PC-3 (cell line): ENCODE measurements at regions not wholly inside any gene's neighbourhood (a gene's known extent, or its start where the extent isn't known, plus 50 kb on each side); places are given as distances from the start of the nearest gene placed in this dataset.
A peak's percentile ranks its signal among the peaks of the same experiment; 100 is the strongest.
"Not testable (repeated sequence)": the region's sequence is repeated elsewhere in the genome, so short reads cannot be mapped to it uniquely, and the experiment has no call there.

Experiments used
- ATAC-seq: fragments of 200-7000 bp; cut with Tn5 transposase; 2 replicates; pipeline ENCODE4 v1.9.1; 2020; ENCODE audit warnings: mild to moderate bottlenecking, moderate library complexity
- BruUV-seq: library from RNA; stranded (reverse); fragments of 400-500 nt; replicated peaks from 2 replicates; lab custom pipeline; 2021; lab: Mats Ljungman, UMichigan
- CTCF ChIA-PET: fragments of 300-600 bp; sonication (Branson Sonifier 250); formaldehyde crosslinking; loops from one replicate; lab custom pipeline; 2022; ENCODE audit warnings: antibody characterized with exemption; lab: Charles Lee
- POLR2A ChIA-PET: fragments of 300-600 bp; sonication (Branson Sonifier 250); formaldehyde crosslinking; loops from one replicate; lab custom pipeline; 2022; ENCODE audit warnings: antibody characterized with exemption; ENCODE audit not compliant: unreplicated experiment; lab: Charles Lee
- DNase-seq: peaks from one replicate; pipeline ENCODE4 v3.0.0-alpha.2; 2015
- H2AFZ ChIP-seq: fragments of 300-600 bp; sonication (generic); 2 replicates; pipeline ENCODE4 v1.6.0; 2016; ENCODE audit warnings: antibody characterized with exemption, low read length
- H3F3A ChIP-seq: fragments of 300-600 bp; sonication (generic); one replicate; pipeline ENCODE4 v1.6.0; 2017; ENCODE audit warnings: antibody characterized with exemption, low read length, control low read depth, mild to moderate bottlenecking; ENCODE audit not compliant: unreplicated experiment
- H3K27ac ChIP-seq: fragments of 300-600 bp; sonication (generic); 2 replicates; pipeline ENCODE4 v1.5.1; 2016; ENCODE audit warnings: mild to moderate bottlenecking, low read length
- H3K27me3 ChIP-seq: fragments of 300-600 bp; sonication (generic); 2 replicates; pipeline ENCODE4 v1.6.1; 2016; ENCODE audit warnings: low read length, mixed read lengths
- H3K36me3 ChIP-seq: fragments of 300-600 bp; sonication (generic); 2 replicates; pipeline ENCODE4 v1.6.1; 2016; ENCODE audit warnings: low read depth, mixed run types, low read length, mixed read lengths
- H3K4me1 ChIP-seq: fragments of 300-600 bp; sonication (generic); 2 replicates; pipeline ENCODE4 v1.5.1; 2016; ENCODE audit warnings: low read length; ENCODE audit not compliant: insufficient read depth
- H3K4me2 ChIP-seq: fragments of 300-600 bp; sonication (generic); 2 replicates; pipeline ENCODE4 v1.6.0; 2016; ENCODE audit warnings: low read length
- H3K4me3 ChIP-seq: fragments of 300-600 bp; sonication (generic); 2 replicates; pipeline ENCODE4 v1.5.1; 2016; ENCODE audit warnings: mild to moderate bottlenecking, low read length, mixed read lengths
- H3K79me2 ChIP-seq: fragments of 300-600 bp; sonication (generic); 2 replicates; pipeline ENCODE4 v1.6.1; 2017; ENCODE audit warnings: low read length, mixed read lengths
- H3K9ac ChIP-seq: fragments of 300-600 bp; sonication (generic); 2 replicates; pipeline ENCODE4 v1.6.0; 2016; ENCODE audit warnings: mild to moderate bottlenecking, low read length
- H3K9me2 ChIP-seq: fragments of 300-600 bp; sonication (generic); replicated peaks from 2 replicates; pipeline ENCODE4 v1.6.1; 2016; ENCODE audit warnings: mixed run types, low read length, mixed read lengths
- H3K9me3 ChIP-seq: fragments of 300-600 bp; sonication (generic); 2 replicates; pipeline ENCODE4 v1.6.1; 2016; ENCODE audit warnings: low read length, mixed read lengths
- H4K20me1 ChIP-seq: fragments of 300-600 bp; sonication (generic); 2 replicates; pipeline ENCODE4 v1.6.1; 2016; ENCODE audit warnings: low read length, mixed read lengths
- EZH2 ChIP-seq: fragments of 300-600 bp; sonication (generic); IDR thresholded peaks from one replicate; pipeline ENCODE4 v1.6.1; 2017; ENCODE audit warnings: antibody characterized with exemption, mild to moderate bottlenecking, low read length; ENCODE audit not compliant: unreplicated experiment
- EZH2phosphoT487 ChIP-seq: fragments of 300-600 bp; sonication (generic); IDR thresholded peaks from 2 replicates; pipeline ENCODE4 v1.6.1; 2018; ENCODE audit warnings: mild to moderate bottlenecking, antibody characterized with exemption, low read length, borderline replicate concordance
- intact Hi-C: fragments of 100-400 bp; cut with micrococcal nuclease; formaldehyde crosslinking; loops from 2 replicates; pipeline ENCODE4 v1.9.0; 2023
- TF ChIP-seq, protein P1 (sequence below): fragments of 300-600 bp; sonication (generic); conservative IDR thresholded peaks from 2 replicates; pipeline ENCODE4 v1.5.1; 2017; ENCODE audit warnings: antibody characterized with exemption, low read depth, mild to moderate bottlenecking, low read length

GRCh38 chr2:37773371-37774130 lies 102.1 kb upstream of the CDC42EP3 start:
- H3K4me1 ChIP-seq = peaks cover 34% of the 10 kb centered on the region
- POLR2A ChIA-PET = no interaction called here

DNA sequence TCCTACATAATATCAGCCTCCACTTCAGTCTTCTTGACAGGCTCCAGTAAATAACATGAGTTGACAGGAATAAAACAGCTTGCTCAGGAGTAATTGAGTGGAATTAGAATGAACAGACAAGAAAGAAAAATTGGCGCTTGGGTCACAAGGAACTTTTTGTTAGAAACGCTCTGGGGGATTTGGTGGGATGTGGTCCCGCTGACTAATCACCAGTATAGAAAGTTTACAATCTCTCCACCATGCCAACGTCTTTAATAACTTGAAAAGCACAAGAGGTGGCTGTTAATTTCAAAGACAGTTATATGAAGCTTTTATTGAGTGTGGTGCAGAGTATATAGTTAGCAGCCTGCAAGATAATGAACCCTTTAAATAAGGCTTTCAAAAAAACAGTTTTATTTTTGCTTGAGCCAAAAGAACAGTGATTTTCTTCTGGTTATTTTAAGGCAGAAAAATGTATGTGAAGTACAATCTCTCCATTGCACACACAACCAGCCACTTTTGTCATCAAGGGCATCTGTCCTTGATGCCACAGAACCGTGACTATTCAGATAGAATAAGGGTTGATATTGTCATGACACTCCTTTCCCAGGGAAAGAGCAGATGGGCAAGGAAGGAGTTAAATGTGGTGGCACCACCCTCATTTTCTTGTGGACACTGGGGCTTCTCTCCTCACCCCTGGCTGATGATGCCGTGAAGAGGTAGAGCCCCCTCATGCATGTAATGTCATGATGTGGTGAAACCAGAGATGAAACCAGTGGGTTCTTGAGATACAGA lies 102.9 kb upstream of the CDC42EP3 start:
- CTCF ChIA-PET, H3K36me3 ChIP-seq, H3K9me2 ChIP-seq, H3K4me2 ChIP-seq, H3K9me3 ChIP-seq, H3K4me3 ChIP-seq, H3F3A ChIP-seq, H3K9ac ChIP-seq, POLR2A ChIA-PET, H3K79me2 ChIP-seq, H3K27me3 ChIP-seq, DNase-seq, H2AFZ ChIP-seq, H4K20me1 ChIP-seq, intact Hi-C loops, BruUV-seq, ATAC-seq, H3K27ac ChIP-seq: not testable (repeated sequence)
- peaks cover 33% of the 10 kb centered on the region for H3K4me1 ChIP-seq

More at GRCh38 chr2:37773371-37774130, 102.1 kb upstream of the CDC42EP3 start:
- no peaks in the 10 kb centered on the region for H3K79me2 ChIP-seq
- H2AFZ ChIP-seq = no peak overlapping the region
- no peaks in the 10 kb centered on the region for H3K27me3 ChIP-seq
- no peaks in the 10 kb centered on the region for H3K9me2 ChIP-seq
- H3K27ac ChIP-seq = no peak overlapping the region
- H3K4me2 ChIP-seq = no peak overlapping the region
- no peak overlapping the region for H3K4me3 ChIP-seq
- CTCF ChIA-PET = no interaction called here
- H3K9ac ChIP-seq = no peak overlapping the region
- TF ChIP-seq EZH2 = no peak
- TF ChIP-seq, protein P1, sequence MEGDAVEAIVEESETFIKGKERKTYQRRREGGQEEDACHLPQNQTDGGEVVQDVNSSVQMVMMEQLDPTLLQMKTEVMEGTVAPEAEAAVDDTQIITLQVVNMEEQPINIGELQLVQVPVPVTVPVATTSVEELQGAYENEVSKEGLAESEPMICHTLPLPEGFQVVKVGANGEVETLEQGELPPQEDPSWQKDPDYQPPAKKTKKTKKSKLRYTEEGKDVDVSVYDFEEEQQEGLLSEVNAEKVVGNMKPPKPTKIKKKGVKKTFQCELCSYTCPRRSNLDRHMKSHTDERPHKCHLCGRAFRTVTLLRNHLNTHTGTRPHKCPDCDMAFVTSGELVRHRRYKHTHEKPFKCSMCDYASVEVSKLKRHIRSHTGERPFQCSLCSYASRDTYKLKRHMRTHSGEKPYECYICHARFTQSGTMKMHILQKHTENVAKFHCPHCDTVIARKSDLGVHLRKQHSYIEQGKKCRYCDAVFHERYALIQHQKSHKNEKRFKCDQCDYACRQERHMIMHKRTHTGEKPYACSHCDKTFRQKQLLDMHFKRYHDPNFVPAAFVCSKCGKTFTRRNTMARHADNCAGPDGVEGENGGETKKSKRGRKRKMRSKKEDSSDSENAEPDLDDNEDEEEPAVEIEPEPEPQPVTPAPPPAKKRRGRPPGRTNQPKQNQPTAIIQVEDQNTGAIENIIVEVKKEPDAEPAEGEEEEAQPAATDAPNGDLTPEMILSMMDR = no peak
- TF ChIP-seq EZH2phosphoT487 = no peak
- no TSS peak for BruUV-seq
- H3K36me3 ChIP-seq = no peaks in the 10 kb centered on the region
- ATAC-seq (no peak), DNase-seq (no peak)
- intact Hi-C loops = no loop called here
- H3K9me3 ChIP-seq = no peaks in the 10 kb centered on the region
- no peaks in the 10 kb centered on the region for H4K20me1 ChIP-seq
- no peaks in the 10 kb centered on the region for H3F3A ChIP-seq

GRCh38 chr2:37774976-37775907 lies 103.8 kb upstream of the CDC42EP3 start:
- ChIA-PET POLR2A (no interaction called here), CTCF (no interaction called here)

More at GRCh38 chr2:37774976-37775907, 103.8 kb upstream of the CDC42EP3 start:
- TF ChIP-seq EZH2 = no peak
- TF ChIP-seq, protein P1 = no peak
- no peak for TF ChIP-seq EZH2phosphoT487
- Histone ChIP-seq H3K36me3 (no peaks in the 10 kb centered on the region), H3K9me2 (no peaks in the 10 kb centered on the region), H4K20me1 (no peaks in the 10 kb centered on the region), H3K9ac (no peak overlapping the region), H3K4me3 (no peak overlapping the region), H3K27me3 (no peaks in the 10 kb centered on the region), H2AFZ (peak overlapping the region; percentile 42; the same call in 1 of the 2 replicates), H3K4me1 (peaks cover 40% of the 10 kb centered on the region), H3K4me2 (peak overlapping the region; percentile 3; the same call in 1 of the 2 replicates), H3K27ac (no peak overlapping the region), H3K79me2 (no peaks in the 10 kb centered on the region), H3F3A (no peaks in the 10 kb centered on the region), H3K9me3 (no peaks in the 10 kb centered on the region)
- intact Hi-C loops = no loop called here
- BruUV-seq = no TSS peak
- DNase-seq = peak; percentile 28
- no peak for ATAC-seq
